C4-2B (cell line): ENCODE measurements at regions not wholly inside any gene's neighbourhood (a gene's known extent, or its start where the extent isn't known, plus 50 kb on each side); places are given as distances from the start of the nearest gene placed in this dataset.

Experiments used
- ZFX ChIP-seq: fragments of 450-650 bp; IDR thresholded peaks from 2 replicates; pipeline ENCODE4 v1.6.1; 2017
- TF ChIP-seq, protein P1 (sequence below): fragments of 450-650 bp; conservative IDR thresholded peaks from 2 replicates; pipeline ENCODE4 v1.5.1; 2017; ENCODE audit warnings: mild to moderate bottlenecking

DNA sequence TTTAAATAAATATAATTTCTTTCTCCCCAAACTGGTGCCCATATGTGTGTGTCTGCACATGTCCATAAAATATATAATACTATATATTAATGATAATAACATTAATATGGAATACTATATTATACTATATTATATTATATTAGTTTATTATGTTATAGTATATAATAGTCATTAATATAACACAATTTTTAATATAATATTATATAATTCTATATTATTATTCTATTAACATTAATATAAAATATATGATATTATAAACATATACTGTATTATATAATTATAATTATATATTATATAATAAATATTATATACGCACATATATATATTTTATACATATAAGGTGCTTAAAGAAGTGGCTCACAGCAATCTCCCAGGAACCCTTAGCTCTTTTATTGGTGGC is 513.0 kb upstream of the CDH11 start:
- TF ChIP-seq, protein P1, sequence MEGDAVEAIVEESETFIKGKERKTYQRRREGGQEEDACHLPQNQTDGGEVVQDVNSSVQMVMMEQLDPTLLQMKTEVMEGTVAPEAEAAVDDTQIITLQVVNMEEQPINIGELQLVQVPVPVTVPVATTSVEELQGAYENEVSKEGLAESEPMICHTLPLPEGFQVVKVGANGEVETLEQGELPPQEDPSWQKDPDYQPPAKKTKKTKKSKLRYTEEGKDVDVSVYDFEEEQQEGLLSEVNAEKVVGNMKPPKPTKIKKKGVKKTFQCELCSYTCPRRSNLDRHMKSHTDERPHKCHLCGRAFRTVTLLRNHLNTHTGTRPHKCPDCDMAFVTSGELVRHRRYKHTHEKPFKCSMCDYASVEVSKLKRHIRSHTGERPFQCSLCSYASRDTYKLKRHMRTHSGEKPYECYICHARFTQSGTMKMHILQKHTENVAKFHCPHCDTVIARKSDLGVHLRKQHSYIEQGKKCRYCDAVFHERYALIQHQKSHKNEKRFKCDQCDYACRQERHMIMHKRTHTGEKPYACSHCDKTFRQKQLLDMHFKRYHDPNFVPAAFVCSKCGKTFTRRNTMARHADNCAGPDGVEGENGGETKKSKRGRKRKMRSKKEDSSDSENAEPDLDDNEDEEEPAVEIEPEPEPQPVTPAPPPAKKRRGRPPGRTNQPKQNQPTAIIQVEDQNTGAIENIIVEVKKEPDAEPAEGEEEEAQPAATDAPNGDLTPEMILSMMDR = no peak
- TF ChIP-seq ZFX = no peak
